22Rv1 (cell line): ENCODE measurements at regions not wholly inside any gene's neighbourhood (a gene's known extent, or its start where the extent isn't known, plus 50 kb on each side); places are given as distances from the start of the nearest gene placed in this dataset.

Experiments used
- ZFX ChIP-seq: fragments of 450-650 bp; IDR thresholded peaks from 2 replicates; pipeline ENCODE4 v1.6.1; 2017; ENCODE audit warnings: antibody characterized with exemption, borderline replicate concordance
- TF ChIP-seq, protein P1 (sequence below): fragments of 450-650 bp; IDR thresholded peaks from 2 replicates; pipeline ENCODE4 v1.5.1; 2017; ENCODE audit warnings: mild to moderate bottlenecking

DNA sequence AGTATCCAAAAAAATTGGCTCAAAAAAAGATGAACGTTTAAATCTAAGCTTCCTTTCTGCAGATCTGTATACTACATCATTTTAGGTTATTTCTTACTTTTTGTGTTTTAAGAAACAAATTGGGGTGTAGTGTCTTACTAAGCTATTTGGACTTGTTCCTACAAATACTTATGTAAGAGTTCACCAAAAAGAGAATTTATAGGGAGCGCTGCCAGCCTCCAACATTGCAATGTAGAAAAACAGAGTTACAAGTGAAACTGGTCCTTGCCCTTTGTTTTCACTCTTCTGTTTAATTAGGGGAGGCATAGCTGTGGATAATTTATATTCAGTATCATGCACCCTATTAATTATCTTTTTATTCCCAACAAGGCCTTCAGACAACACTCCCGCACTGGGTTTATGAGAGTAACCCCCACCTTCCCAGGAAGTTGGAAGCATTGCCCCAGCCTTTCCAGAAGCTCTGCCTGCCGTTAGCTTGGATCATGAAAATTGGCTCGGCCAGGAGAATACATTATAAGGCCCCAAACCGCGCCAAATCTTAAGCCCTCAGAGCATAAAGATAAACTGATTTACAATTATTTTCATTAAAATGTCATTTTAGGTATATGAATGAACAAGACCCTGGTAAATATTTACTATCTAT is 261.8 kb upstream of the KLF6 start:
- TF ChIP-seq, protein P1, sequence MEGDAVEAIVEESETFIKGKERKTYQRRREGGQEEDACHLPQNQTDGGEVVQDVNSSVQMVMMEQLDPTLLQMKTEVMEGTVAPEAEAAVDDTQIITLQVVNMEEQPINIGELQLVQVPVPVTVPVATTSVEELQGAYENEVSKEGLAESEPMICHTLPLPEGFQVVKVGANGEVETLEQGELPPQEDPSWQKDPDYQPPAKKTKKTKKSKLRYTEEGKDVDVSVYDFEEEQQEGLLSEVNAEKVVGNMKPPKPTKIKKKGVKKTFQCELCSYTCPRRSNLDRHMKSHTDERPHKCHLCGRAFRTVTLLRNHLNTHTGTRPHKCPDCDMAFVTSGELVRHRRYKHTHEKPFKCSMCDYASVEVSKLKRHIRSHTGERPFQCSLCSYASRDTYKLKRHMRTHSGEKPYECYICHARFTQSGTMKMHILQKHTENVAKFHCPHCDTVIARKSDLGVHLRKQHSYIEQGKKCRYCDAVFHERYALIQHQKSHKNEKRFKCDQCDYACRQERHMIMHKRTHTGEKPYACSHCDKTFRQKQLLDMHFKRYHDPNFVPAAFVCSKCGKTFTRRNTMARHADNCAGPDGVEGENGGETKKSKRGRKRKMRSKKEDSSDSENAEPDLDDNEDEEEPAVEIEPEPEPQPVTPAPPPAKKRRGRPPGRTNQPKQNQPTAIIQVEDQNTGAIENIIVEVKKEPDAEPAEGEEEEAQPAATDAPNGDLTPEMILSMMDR: no peak
- no peak for TF ChIP-seq ZFX
